GM18508 (cell line): ENCODE measurements at regions not wholly inside any gene's neighbourhood (a gene's known extent, or its start where the extent isn't known, plus 50 kb on each side); places are given as distances from the start of the nearest gene placed in this dataset.
A peak's percentile ranks its signal among the peaks of the same experiment; 100 is the strongest.
"Not testable (repeated sequence)": the region's sequence is repeated elsewhere in the genome, so short reads cannot be mapped to it uniquely, and the experiment has no call there.

ENCODE experiments used
- ATAC-seq: cut with Tn5 transposase; IDR thresholded peaks from one replicate; pipeline ENCODE4 v1.9.1; 2021; ENCODE audit warnings: moderate number of reproducible peaks; ENCODE audit not compliant: insufficient read depth, unreplicated experiment

GRCh38 chr4:133390198-133390855 is 241.2 kb downstream of the PCDH10 start:
- ATAC-seq, result no peak

GRCh38 chr4:133389029-133389428 is 239.9 kb downstream of the PCDH10 start:
- ATAC-seq, result no peak

- no peak for ATAC-seq
Measured at GRCh38 chr4:133385161-133385954, 236.3 kb downstream of the PCDH10 start.

GRCh38 chr4:133379681-133380438 is 230.8 kb downstream of the PCDH10 start:
- no peak for ATAC-seq

GRCh38 chr4:133377286-133377685 is 228.2 kb downstream of the PCDH10 start:
- ATAC-seq, result no peak

- ATAC-seq, result no peak
Measured at GRCh38 chr4:133372699-133373098, 223.6 kb downstream of the PCDH10 start.

GRCh38 chr4:133355633-133356032 is 206.5 kb downstream of the PCDH10 start:
- ATAC-seq, result no peak

- ATAC-seq, result no peak
Measured at GRCh38 chr4:133347409-133347808, 198.3 kb downstream of the PCDH10 start.

- ATAC-seq, result no peak
Measured at GRCh38 chr4:133324491-133324890, 175.4 kb downstream of the PCDH10 start.

GRCh38 chr4:133323670-133324069 is 174.6 kb downstream of the PCDH10 start:
- ATAC-seq, result no peak

- peak; percentile 76 for ATAC-seq
Measured at GRCh38 chr4:133320576-133321170, 171.6 kb downstream of the PCDH10 start.

GRCh38 chr4:133316909-133317308 is 167.8 kb downstream of the PCDH10 start:
- ATAC-seq, result no peak

GRCh38 chr4:133314991-133315390 is 165.9 kb downstream of the PCDH10 start:
- ATAC-seq, result no peak

GRCh38 chr4:133287396-133287795 is 138.3 kb downstream of the PCDH10 start:
- ATAC-seq, result no peak

- ATAC-seq, result no peak
Measured at GRCh38 chr4:133278591-133278990, 129.5 kb downstream of the PCDH10 start.

- ATAC-seq, result not testable (repeated sequence)
Measured at GRCh38 chr4:133277940-133278339, 128.8 kb downstream of the PCDH10 start.

GRCh38 chr4:133275246-133275645 is 126.2 kb downstream of the PCDH10 start:
- ATAC-seq, result no peak

GRCh38 chr4:133273401-133273800 is 124.3 kb downstream of the PCDH10 start:
- no peak for ATAC-seq

- ATAC-seq, result no peak
Measured at GRCh38 chr4:133270021-133270570, 121.0 kb downstream of the PCDH10 start.

- no peak for ATAC-seq
Measured at GRCh38 chr4:133268205-133268604, 119.1 kb downstream of the PCDH10 start.
